HG03159 (cell line): ENCODE measurements at regions not wholly inside any gene's neighbourhood (a gene's known extent, or its start where the extent isn't known, plus 50 kb on each side); places are given as distances from the start of the nearest gene placed in this dataset.
A peak's percentile ranks its signal among the peaks of the same experiment; 100 is the strongest.

Experiments
- ATAC-seq: cut with Tn5 transposase; IDR thresholded peaks from one replicate; pipeline ENCODE4 v1.9.1; 2021; ENCODE audit warnings: mild to moderate bottlenecking, moderate library complexity; ENCODE audit not compliant: unreplicated experiment

- ATAC-seq, result no peak
Measured at GRCh38 chr6:24987446-24988115, 51.8 kb upstream of the RIPOR2 start.

DNA sequence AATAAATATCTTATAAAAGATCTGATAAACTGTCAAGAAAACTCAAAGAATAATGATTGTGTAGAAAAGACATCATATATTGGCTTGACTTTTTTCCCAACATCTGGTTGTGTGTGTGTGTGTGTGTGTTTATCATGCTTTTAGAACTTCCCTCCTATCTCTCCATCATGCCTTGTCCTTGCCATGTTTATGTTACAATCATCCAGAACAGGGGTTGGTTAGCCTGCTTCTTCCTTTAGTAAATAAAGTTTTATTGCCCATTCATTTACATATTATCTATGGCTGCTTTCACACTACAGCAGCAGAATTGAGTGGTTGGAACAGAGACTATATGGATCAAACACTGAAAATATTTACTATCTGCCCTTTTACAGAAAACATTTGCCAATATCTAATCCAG is 52.8 kb upstream of the RIPOR2 start:
- no peak for ATAC-seq

DNA sequence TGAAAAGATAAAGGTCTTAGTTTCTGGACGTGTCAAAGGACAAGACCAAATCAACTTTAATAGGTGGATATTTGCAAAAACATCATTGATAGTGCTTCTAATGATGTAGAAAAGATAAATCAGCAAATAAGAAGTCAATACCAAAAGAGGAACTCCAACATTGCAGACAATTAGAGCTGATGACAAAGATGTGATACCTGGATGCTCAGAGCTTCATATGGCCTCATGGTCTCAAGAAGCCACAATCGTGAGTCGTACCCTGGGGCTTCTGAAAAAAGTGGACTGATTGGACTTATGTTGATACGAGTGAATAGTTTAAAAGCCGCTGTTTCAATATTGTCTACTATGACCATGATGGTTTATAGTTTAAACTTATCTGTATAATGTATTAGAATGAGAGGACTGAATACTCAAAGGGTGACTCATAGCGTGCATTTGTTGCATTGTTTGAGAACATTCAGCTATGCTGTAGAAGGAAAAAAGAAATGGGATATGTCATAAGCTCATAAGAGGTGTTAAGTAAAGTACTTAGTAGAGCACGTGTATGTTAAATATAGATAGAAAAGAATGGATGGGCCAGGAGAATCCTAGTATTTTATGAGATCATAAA is 54.6 kb upstream of the RIPOR2 start:
- ATAC-seq, result no peak

DNA sequence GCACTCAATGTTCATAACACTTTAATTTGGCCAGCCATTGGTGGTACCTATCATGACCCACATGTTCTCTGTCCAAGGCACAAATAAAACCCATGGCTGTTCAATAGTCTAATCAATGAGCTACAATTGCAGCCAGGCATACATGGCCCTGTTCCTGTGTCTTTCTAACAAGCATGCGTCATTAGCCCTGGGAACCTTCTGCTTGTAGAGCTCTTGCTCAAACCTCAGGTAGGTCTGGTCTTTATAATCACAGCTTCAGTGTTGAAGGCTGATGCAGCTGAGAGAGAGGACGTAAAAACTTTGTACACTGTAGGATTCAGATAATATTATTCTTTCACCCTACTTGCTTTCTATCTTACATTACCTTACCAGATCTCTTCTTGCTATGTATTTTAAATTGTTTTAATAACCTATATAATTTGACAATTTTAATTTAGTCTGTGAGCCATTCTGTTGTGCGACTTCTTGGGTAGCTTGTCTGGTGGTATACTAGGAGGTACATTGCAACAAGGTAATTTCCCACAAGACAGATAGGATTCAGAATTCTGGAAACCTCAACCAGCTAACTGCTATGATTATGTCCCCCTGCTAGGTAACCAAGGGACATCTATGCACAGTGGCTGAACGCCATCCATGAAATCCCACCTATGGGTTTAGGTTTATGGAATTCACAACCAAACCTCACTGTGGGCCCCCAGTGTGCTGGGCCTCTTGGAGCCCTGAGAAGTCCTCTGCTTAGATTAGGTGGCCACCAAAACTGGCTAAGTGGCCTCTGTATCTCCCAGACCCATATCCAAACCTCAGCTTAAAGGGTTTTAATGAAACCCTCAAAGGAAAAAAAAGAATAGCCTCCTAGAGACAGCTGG is 55.4 kb upstream of the RIPOR2 start:
- no peak for ATAC-seq

GRCh38 chr6:24991810-24992467 is 56.2 kb upstream of the RIPOR2 start:
- peak; percentile 90 for ATAC-seq

DNA sequence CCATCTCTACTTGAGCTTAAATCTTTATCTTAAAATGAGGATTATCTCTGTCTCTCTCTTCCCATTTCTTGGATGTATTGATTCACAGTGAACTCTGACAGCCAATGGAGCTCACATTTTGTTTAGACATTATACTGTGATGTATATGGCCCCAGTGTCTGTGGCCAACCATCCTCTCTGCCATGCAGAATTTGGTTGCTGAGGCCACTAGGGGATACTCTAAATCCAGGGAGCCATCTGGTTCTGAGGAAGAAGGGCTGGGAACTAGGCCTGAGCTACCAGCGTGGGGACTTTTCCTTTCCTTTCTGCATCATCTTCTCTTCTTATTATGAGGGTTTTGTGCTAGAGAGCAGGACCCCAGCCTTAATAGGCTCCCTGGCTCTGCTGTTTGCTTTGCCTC is 59.1 kb upstream of the RIPOR2 start:
- no peak for ATAC-seq

DNA sequence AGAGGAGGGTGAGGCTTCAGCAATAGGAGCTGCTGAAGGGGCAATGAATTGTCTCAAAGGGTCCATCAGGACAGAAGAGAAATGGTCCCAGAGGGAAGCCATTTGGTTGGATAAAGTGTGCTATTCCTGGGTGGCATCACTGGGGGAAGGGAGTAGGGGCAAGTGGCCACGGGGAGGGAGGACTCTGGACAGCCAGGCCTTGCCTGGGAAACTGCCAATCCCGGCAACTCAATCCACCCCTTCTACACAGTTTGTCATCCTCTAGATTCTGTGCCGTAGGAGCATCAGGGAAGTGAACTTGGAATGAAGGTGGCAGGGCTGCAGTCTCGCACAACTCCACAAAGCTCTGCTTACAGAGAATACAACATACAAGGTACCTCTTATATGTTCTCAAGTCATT is 59.5 kb upstream of the RIPOR2 start:
- no peak for ATAC-seq

DNA sequence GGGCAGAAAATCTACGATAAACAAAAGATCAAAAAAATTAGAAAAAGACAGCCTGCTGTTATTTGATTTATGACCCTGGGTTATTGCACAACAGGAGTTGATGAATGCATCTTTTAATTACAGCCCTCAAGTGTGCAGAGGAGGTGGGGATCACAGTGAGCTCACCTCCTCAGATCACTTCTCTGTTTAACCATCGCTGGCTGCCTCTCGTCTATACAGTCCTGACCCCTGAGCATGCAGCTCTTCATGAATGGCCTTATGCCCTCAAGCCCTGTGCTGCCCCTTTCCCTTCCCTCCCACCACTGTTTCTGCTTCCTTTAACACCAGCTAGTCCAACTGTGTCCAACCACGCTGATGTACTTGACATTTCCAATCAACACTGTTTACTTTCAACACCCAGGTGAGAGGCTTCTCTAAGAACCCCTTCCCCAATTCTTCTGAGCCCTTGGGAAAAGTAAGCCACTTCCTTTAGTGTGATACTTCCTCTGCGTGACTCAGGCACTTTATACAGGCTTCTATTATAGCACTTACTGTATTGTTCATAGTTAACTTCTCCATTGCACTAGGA is 60.6 kb upstream of the RIPOR2 start:
- no peak for ATAC-seq

DNA sequence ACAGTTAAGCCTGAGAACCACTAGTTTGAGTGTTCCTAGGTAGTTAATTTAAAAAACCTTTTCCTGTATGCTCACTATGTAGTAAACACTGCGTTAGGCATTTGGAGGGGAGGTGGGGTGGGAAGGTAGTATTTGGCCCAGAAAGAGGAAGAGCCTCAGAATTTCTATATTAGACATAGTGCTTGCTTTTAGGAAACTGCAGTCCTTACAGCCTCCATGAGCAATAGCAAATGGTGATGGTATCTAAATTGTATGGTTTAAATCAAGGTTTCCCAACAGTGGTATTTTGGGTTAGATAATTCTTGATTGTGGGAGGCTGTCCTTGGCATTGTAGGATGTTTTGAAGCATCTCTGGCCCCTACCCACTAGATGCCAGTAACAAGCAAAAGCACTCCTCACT is 61.5 kb upstream of the RIPOR2 start:
- ATAC-seq, result no peak

- no peak for ATAC-seq
Measured at GRCh38 chr6:24997905-24998304, 62.1 kb upstream of the RIPOR2 start.

- no peak for ATAC-seq
Measured at GRCh38 chr6:25002326-25003091, 66.7 kb upstream of the RIPOR2 start.

- no peak for ATAC-seq
Measured at GRCh38 chr6:25004357-25004756, 68.6 kb upstream of the RIPOR2 start.

DNA sequence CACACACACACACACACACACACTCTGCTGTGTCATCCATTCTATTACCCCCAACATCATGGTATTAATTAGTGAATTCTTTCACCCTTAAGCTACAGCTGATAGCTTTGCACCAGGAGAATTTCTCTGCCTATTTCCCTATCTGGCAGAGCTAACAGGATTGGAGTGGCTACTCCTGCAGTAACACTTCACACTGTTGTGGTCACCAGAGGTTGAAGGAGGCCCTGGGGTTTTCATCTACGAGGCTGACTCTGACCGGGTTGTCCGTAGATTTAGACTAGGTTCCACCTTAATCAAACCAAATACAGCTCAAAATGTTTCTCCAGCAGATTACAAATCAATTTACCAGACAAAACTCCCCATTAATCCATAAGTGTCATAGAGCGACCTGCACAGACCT is 69.2 kb upstream of the RIPOR2 start:
- no peak for ATAC-seq

GRCh38 chr6:25006075-25006474 is 70.3 kb upstream of the RIPOR2 start:
- no peak for ATAC-seq

GRCh38 chr6:25006565-25007001 is 70.8 kb upstream of the RIPOR2 start:
- ATAC-seq, result peak; percentile 65

DNA sequence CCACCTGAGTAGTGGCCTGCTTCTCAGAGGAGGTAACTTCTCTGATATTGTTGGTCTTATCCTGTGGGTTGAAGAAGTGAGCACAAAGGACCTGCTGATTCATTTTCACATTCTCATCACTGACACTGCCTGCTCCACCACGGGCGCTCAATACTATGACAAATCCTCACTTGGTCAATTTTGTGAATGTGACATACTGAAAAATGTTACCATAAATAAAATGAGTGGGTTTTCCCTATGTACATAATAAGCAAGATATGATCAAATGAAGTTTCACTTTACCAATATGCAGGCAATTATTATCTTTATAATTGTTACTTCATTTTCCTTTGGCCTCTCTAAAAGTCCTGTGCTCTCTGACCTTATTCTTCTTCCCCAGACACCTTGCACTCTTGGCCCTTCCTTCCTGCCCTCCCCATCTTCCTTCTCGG is 71.5 kb upstream of the RIPOR2 start:
- ATAC-seq, result peak; percentile 76

DNA sequence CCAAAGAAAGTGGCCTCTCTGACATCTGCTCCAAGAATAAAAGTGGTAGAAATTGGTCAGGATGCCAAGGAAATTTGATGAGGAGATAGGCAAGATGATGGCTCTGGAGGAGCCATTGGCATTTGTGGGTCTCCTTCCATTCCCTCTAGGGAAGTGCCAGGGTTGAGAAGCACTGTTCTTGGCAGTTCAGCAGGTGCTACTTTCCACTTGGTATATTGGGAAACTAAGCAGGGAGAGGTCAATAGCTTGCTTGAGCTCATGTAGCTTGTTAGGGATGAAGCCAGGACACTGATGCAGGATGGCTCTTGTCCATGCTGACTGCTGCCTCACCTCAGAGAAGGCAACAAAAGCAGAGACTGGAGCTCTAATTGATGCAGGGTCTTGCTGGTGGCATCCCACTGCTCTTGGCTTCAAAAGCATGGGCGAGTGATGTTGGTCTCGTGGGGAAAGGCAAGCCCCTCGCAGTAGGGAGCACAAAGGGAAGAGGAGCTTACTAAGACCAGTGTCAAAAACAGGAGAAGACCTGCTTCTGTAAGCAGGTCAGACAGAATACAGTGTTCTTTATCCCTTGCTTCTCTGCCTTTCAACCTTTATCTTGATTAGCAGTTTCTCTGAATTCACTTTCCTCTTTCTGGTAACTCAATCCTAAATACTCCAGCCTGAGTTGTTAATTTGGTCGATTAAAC is 73.1 kb upstream of the RIPOR2 start:
- ATAC-seq, result no peak

- ATAC-seq, result no peak
Measured at GRCh38 chr6:25009393-25009710, 73.6 kb upstream of the RIPOR2 start.

DNA sequence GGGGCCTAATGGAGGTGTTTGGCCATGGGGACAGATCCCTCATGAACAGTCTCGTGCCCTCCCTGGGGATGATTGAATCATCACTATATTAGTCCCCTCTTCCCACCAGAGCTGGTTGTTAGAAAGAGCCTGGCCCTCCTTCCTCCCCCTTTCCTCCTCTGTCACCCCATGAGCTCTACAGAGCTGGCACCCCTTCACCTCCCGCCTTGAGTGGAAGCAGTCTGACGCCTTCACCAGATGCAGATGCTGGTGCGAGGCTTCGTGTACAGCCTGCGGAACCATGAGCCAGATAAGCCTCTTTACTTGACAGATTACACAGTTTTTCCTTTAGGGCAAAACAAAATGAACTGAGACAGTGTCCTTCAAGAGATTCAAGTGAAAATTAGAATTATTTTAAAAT is 74.4 kb upstream of the RIPOR2 start:
- no peak for ATAC-seq
